ENCODE measurements at regions not wholly inside any gene's neighbourhood (a gene's known extent, or its start where the extent isn't known, plus 50 kb on each side); places are given as distances from the start of the nearest gene placed in this dataset.

GRCh38 chr10:110426294-110427181 lies 71.2 kb upstream of the DUSP5 start:
- TF ChIP-seq CTCF (IDR thresholded peaks at IDR 0.05; ENCODE audit: unreplicated experiment), result no peak
- no peaks in the 10 kb centered on the region for H3K9me3 Mint-ChIP-seq (ENCODE audit: low read depth)
- no peaks in the 10 kb centered on the region for H3K36me3 Mint-ChIP-seq (ENCODE audit: insufficient read depth)
- peaks cover 14% of the 10 kb centered on the region for H3K4me1 Mint-ChIP-seq (ENCODE audit: low read depth)
- DNase-seq (ENCODE audit: low spot score, unreplicated experiment), result no peak
- peaks cover 6% of the 10 kb centered on the region for H3K27me3 Mint-ChIP-seq
- H3K27ac Mint-ChIP-seq, result peak overlapping the region; percentile 45
- no peak overlapping the region for H3K4me3 Mint-ChIP-seq (ENCODE audit: low read depth)

GRCh38 chr10:110429301-110429700 lies 68.4 kb upstream of the DUSP5 start:
- H3K4me3 Mint-ChIP-seq (ENCODE audit: low read depth), result no peak overlapping the region
- peaks cover 12% of the 10 kb centered on the region for H3K4me1 Mint-ChIP-seq (ENCODE audit: low read depth)
- H3K36me3 Mint-ChIP-seq (ENCODE audit: insufficient read depth), result no peaks in the 10 kb centered on the region
- DNase-seq (ENCODE audit: low spot score, unreplicated experiment), result no peak
- peak overlapping the region; percentile 16 for H3K27ac Mint-ChIP-seq
- peaks cover 6% of the 10 kb centered on the region for H3K27me3 Mint-ChIP-seq
- peaks cover 5% of the 10 kb centered on the region for H3K9me3 Mint-ChIP-seq (ENCODE audit: low read depth)
- TF ChIP-seq CTCF (IDR thresholded peaks at IDR 0.05; ENCODE audit: unreplicated experiment), result no peak

- Mint-ChIP-seq H3K4me1 (ENCODE audit: low read depth) (peaks cover 12% of the 10 kb centered on the region), H3K36me3 (ENCODE audit: insufficient read depth) (no peaks in the 10 kb centered on the region), H3K9me3 (ENCODE audit: low read depth) (peaks cover 5% of the 10 kb centered on the region), H3K27ac (no peak overlapping the region), H3K4me3 (ENCODE audit: low read depth) (no peak overlapping the region), H3K27me3 (peaks cover 6% of the 10 kb centered on the region)
- no peak for DNase-seq (ENCODE audit: low spot score, unreplicated experiment)
- no peak for TF ChIP-seq CTCF (IDR thresholded peaks at IDR 0.05; ENCODE audit: unreplicated experiment)
Observed at GRCh38 chr10:110430340-110431273, 67.1 kb upstream of the DUSP5 start.

GRCh38 chr10:110431659-110432058 lies 66.0 kb upstream of the DUSP5 start:
- H3K27me3 Mint-ChIP-seq, result peaks cover 6% of the 10 kb centered on the region
- H3K27ac Mint-ChIP-seq, result no peak overlapping the region
- peaks cover 5% of the 10 kb centered on the region for H3K9me3 Mint-ChIP-seq (ENCODE audit: low read depth)
- no peaks in the 10 kb centered on the region for H3K36me3 Mint-ChIP-seq (ENCODE audit: insufficient read depth)
- no peak for TF ChIP-seq CTCF (IDR thresholded peaks at IDR 0.05; ENCODE audit: unreplicated experiment)
- H3K4me3 Mint-ChIP-seq (ENCODE audit: low read depth), result no peak overlapping the region
- H3K4me1 Mint-ChIP-seq (ENCODE audit: low read depth), result peaks cover 5% of the 10 kb centered on the region
- no peak for DNase-seq (ENCODE audit: low spot score, unreplicated experiment)

- Mint-ChIP-seq H3K4me3 (ENCODE audit: low read depth) (no peak overlapping the region), H3K27me3 (peaks cover 6% of the 10 kb centered on the region), H3K9me3 (ENCODE audit: low read depth) (peaks cover 5% of the 10 kb centered on the region), H3K36me3 (ENCODE audit: insufficient read depth) (no peaks in the 10 kb centered on the region), H3K4me1 (ENCODE audit: low read depth) (peaks cover 1% of the 10 kb centered on the region), H3K27ac (no peak overlapping the region)
- no peak for DNase-seq (ENCODE audit: low spot score, unreplicated experiment)
- no peak for TF ChIP-seq CTCF (IDR thresholded peaks at IDR 0.05; ENCODE audit: unreplicated experiment)
Observed at GRCh38 chr10:110432084-110432483, 65.6 kb upstream of the DUSP5 start.
